ENCODE measurements at regions not wholly inside any gene's neighbourhood (a gene's known extent, or its start where the extent isn't known, plus 50 kb on each side); places are given as distances from the start of the nearest gene placed in this dataset.

DNA sequence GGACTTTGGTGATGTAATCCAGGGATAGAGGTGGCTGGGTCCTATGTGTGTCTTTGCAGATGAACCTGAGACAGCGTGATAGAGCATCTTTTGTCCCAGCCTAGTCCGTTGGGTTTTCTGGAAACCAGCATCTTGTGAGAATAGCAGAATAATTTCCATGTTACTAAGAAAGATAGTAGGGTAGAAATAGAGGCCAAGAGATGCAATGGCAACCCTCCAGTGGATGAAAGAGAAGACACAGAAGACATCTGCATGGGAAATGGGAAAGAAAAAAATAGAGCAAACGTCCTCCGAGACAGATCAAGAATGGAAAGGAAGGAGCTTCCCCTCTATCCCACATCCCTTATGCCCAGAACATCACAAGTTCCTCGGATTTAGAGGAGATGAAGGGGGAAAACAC lies 409.3 kb upstream of the TMEM132C start:
- TF ChIP-seq TAF1 (IDR thresholded peaks at IDR 0.05; ENCODE audit: low read depth) (no peak), EP300 (IDR thresholded peaks at IDR 0.05; ENCODE audit: borderline replicate concordance) (no peak)
